Panc1 (cell line): ENCODE measurements at regions not wholly inside any gene's neighbourhood (a gene's known extent, or its start where the extent isn't known, plus 50 kb on each side); places are given as distances from the start of the nearest gene placed in this dataset.

Experiments used
- ATAC-seq: fragments of 200-7000 bp; cut with Tn5 transposase; 2 replicates; pipeline ENCODE4 v1.9.1; 2020; ENCODE audit warnings: mild to moderate bottlenecking, moderate library complexity
- BruUV-seq: library from RNA; stranded (reverse); fragments of 400-500 nt; replicated peaks from 2 replicates; lab custom pipeline; 2021; lab: Mats Ljungman, UMichigan
- CTCF ChIA-PET: fragments of 300-600 bp; sonication (Branson Sonifier 250); formaldehyde crosslinking; loops from one replicate; lab custom pipeline; 2022; ENCODE audit warnings: antibody characterized with exemption; lab: Charles Lee
- POLR2A ChIA-PET: fragments of 300-600 bp; sonication (Branson Sonifier 250); formaldehyde crosslinking; loops from one replicate; lab custom pipeline; 2022; ENCODE audit warnings: antibody characterized with exemption; lab: Charles Lee
- DNase-seq: peaks from one replicate; pipeline ENCODE4 v3.0.0-alpha.2; 2010; ENCODE audit warnings: low read depth, low spot score
- H3K27ac ChIP-seq: 2 replicates; pipeline ENCODE4 v1.5.1; 2011; ENCODE audit warnings: mild to moderate bottlenecking, low read length, inconsistent platforms
- H3K27me3 ChIP-seq: fragments of 200-500 bp; sonication (Bioruptor generic); 2 replicates; pipeline ENCODE4 v1.6.0; 2014; ENCODE audit warnings: low read length, inconsistent platforms; ENCODE audit not compliant: control insufficient read depth, insufficient read depth
- H3K36me3 ChIP-seq: fragments of 200-500 bp; sonication (Bioruptor generic); 2 replicates; pipeline ENCODE4 v1.5.1; 2014; ENCODE audit warnings: inconsistent platforms, mild to moderate bottlenecking, low read length, moderate library complexity; ENCODE audit not compliant: control insufficient read depth, insufficient read depth
- H3K4me1 ChIP-seq: 2 replicates; pipeline ENCODE4 v1.5.1; 2011; ENCODE audit warnings: inconsistent platforms, mild to moderate bottlenecking, low read length, moderate library complexity; ENCODE audit not compliant: control insufficient read depth, insufficient read depth
- H3K4me3 ChIP-seq, 2 experiments: 2 replicates each; pipeline ENCODE4 v1.5.1; 2011 to 2012; ENCODE audit warnings: low read depth in 2 of 2, low read length in 2 of 2, mild to moderate bottlenecking in 2 of 2, inconsistent platforms in 1 of 2, moderate library complexity in 1 of 2
- H3K9me3 ChIP-seq: fragments of 200-500 bp; sonication (Bioruptor generic); 2 replicates; pipeline ENCODE4 v1.5.1; 2014; ENCODE audit warnings: low read depth, mild to moderate bottlenecking, inconsistent platforms, low read length, moderate library complexity; ENCODE audit not compliant: control insufficient read depth, insufficient read depth
- POLR2AphosphoS5 ChIP-seq: IDR thresholded peaks from 2 replicates; pipeline ENCODE4 v1.6.1; 2012; ENCODE audit warnings: mild to moderate bottlenecking, low read depth, low read length, moderate library complexity
- SIN3A ChIP-seq: IDR thresholded peaks from 2 replicates; pipeline ENCODE4 v1.6.1; 2012; ENCODE audit warnings: low read depth, mild to moderate bottlenecking, low read length, moderate library complexity, borderline replicate concordance; ENCODE audit not compliant: insufficient read depth
- TCF7L2 ChIP-seq: IDR thresholded peaks from 2 replicates; pipeline ENCODE4 v1.6.1; 2011; ENCODE audit warnings: mild to moderate bottlenecking, low read depth, low read length, inconsistent platforms
- in situ Hi-C: cut with HindIII; loops from 2 replicates; pipeline ENCODE4 v1.10.0; 2016; ENCODE audit warnings: low sequenced_read_pairs, low pct_unique_long_range_greater_than_20kb
- intact Hi-C: fragments of 100-400 bp; cut with micrococcal nuclease; formaldehyde crosslinking; loops from one replicate; pipeline ENCODE4 v1.10.0; 2022; ENCODE audit not compliant: unreplicated experiment
- TF ChIP-seq, protein P1 (sequence below): fragments of 450-650 bp; IDR thresholded peaks from 2 replicates; pipeline ENCODE4 v1.5.1; 2017; ENCODE audit warnings: mild to moderate bottlenecking
- TF ChIP-seq, protein P2 (sequence below), 2 experiments: IDR thresholded peaks; 2 replicates each; pipeline ENCODE4 v1.6.1; 2011 to 2012; ENCODE audit warnings: low read depth in 2 of 2, control low read depth in 1 of 2, low read length in 1 of 2, mild to moderate bottlenecking in 1 of 2, moderate library complexity in 1 of 2; ENCODE audit not compliant: insufficient read depth in 1 of 2

GRCh38 chr6:875012-875411 is 182.1 kb upstream of the EXOC2 start:
- no TSS peak for BruUV-seq

GRCh38 chr6:872570-873125 is 179.7 kb upstream of the EXOC2 start:
- no peaks in the 10 kb centered on the region for H3K36me3 ChIP-seq
- intact Hi-C loops: no loop called here
- no TSS peak for BruUV-seq

More at GRCh38 chr6:875012-875411, 182.1 kb upstream of the EXOC2 start:
- Histone ChIP-seq H3K4me3 (no peak overlapping the region), H3K27me3 (peaks cover 2% of the 10 kb centered on the region; the same call in 1 of the 2 replicates), H3K36me3 (no peaks in the 10 kb centered on the region), H3K4me1 (no peaks in the 10 kb centered on the region), H3K27ac (no peak overlapping the region), H3K9me3 (no peaks in the 10 kb centered on the region)
- CTCF ChIA-PET: no interaction called here
- no peak for DNase-seq
- intact Hi-C loops: no loop called here
- TF ChIP-seq SIN3A: no peak
- no peak for TF ChIP-seq POLR2AphosphoS5
- TF ChIP-seq, protein P1, sequence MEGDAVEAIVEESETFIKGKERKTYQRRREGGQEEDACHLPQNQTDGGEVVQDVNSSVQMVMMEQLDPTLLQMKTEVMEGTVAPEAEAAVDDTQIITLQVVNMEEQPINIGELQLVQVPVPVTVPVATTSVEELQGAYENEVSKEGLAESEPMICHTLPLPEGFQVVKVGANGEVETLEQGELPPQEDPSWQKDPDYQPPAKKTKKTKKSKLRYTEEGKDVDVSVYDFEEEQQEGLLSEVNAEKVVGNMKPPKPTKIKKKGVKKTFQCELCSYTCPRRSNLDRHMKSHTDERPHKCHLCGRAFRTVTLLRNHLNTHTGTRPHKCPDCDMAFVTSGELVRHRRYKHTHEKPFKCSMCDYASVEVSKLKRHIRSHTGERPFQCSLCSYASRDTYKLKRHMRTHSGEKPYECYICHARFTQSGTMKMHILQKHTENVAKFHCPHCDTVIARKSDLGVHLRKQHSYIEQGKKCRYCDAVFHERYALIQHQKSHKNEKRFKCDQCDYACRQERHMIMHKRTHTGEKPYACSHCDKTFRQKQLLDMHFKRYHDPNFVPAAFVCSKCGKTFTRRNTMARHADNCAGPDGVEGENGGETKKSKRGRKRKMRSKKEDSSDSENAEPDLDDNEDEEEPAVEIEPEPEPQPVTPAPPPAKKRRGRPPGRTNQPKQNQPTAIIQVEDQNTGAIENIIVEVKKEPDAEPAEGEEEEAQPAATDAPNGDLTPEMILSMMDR: no peak
- TF ChIP-seq, protein P2, sequence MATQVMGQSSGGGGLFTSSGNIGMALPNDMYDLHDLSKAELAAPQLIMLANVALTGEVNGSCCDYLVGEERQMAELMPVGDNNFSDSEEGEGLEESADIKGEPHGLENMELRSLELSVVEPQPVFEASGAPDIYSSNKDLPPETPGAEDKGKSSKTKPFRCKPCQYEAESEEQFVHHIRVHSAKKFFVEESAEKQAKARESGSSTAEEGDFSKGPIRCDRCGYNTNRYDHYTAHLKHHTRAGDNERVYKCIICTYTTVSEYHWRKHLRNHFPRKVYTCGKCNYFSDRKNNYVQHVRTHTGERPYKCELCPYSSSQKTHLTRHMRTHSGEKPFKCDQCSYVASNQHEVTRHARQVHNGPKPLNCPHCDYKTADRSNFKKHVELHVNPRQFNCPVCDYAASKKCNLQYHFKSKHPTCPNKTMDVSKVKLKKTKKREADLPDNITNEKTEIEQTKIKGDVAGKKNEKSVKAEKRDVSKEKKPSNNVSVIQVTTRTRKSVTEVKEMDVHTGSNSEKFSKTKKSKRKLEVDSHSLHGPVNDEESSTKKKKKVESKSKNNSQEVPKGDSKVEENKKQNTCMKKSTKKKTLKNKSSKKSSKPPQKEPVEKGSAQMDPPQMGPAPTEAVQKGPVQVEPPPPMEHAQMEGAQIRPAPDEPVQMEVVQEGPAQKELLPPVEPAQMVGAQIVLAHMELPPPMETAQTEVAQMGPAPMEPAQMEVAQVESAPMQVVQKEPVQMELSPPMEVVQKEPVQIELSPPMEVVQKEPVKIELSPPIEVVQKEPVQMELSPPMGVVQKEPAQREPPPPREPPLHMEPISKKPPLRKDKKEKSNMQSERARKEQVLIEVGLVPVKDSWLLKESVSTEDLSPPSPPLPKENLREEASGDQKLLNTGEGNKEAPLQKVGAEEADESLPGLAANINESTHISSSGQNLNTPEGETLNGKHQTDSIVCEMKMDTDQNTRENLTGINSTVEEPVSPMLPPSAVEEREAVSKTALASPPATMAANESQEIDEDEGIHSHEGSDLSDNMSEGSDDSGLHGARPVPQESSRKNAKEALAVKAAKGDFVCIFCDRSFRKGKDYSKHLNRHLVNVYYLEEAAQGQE (IDR thresholded peaks at IDR 0.05; ENCODE audit: insufficient read depth in 1 of 2, low read depth in 2 of 2, low read length in 1 of 2): no peak
- TF ChIP-seq TCF7L2: no peak
- in situ Hi-C loops: no loop called here
- POLR2A ChIA-PET: no interaction called here
- ATAC-seq: no peak

More at GRCh38 chr6:872570-873125, 179.7 kb upstream of the EXOC2 start:
- POLR2A ChIA-PET: no interaction called here
- no peaks in the 10 kb centered on the region for H3K9me3 ChIP-seq
- no peak for DNase-seq
- no peaks in the 10 kb centered on the region for H3K4me1 ChIP-seq
- no peak overlapping the region for H3K27ac ChIP-seq
- in situ Hi-C loops: no loop called here
- peaks cover 2% of the 10 kb centered on the region; the same call in 1 of the 2 replicates for H3K27me3 ChIP-seq
- CTCF ChIA-PET: no interaction called here
- TF ChIP-seq, protein P1: no peak
- TF ChIP-seq, protein P2 (IDR thresholded peaks at IDR 0.05; ENCODE audit: insufficient read depth in 1 of 2, low read depth in 2 of 2, low read length in 1 of 2): no peak
- TF ChIP-seq SIN3A: no peak
- TF ChIP-seq TCF7L2: no peak
- no peak for TF ChIP-seq POLR2AphosphoS5
- no peak for ATAC-seq
- H3K4me3 ChIP-seq: no peak overlapping the region
